GM13977 (cell line): ENCODE measurements at regions not wholly inside any gene's neighbourhood (a gene's known extent, or its start where the extent isn't known, plus 50 kb on each side); places are given as distances from the start of the nearest gene placed in this dataset.
"Not testable (repeated sequence)": the region's sequence is repeated elsewhere in the genome, so short reads cannot be mapped to it uniquely, and the experiment has no call there.

Experiments used
- DNase-seq: peaks from one replicate; pipeline ENCODE4 v3.0.0; 2012; ENCODE audit warnings: low spot score
- in situ Hi-C: fragments of 300-500 bp; cut with MboI; formaldehyde crosslinking; loops from one replicate; pipeline ENCODE4 v1.12.0; 2022; ENCODE audit warnings: low sequenced_read_pairs, low pct_unique_long_range_greater_than_20kb, mixed read lengths, inconsistent platforms; ENCODE audit not compliant: unreplicated experiment
- TF ChIP-seq, protein P1 (sequence below): IDR thresholded peaks from 2 replicates; pipeline ENCODE4 v1.5.1; 2012; ENCODE audit warnings: mild to moderate bottlenecking, control low read depth; ENCODE audit not compliant: insufficient read depth; ENCODE audit errors: extremely low read depth, missing control alignments

DNA sequence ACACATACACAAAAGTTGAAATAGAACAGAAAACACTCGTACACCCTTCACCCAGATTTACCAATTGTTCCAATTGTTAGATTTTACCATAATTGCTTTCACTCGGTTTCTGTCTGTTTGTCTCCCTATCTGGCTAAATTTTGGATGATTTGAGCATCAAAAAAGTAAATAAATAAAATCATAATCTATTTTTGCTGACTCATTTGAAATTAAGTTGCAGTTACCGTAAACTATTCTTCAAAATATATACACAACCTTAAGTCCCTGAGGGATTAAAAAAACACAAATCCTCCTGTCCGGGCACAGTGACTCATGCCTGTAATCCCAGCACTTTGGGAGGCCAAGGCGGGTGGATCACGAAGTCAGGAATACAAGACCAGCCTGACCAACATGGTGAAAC is 81.3 kb upstream of the SYT9 start:
- TF ChIP-seq, protein P1, sequence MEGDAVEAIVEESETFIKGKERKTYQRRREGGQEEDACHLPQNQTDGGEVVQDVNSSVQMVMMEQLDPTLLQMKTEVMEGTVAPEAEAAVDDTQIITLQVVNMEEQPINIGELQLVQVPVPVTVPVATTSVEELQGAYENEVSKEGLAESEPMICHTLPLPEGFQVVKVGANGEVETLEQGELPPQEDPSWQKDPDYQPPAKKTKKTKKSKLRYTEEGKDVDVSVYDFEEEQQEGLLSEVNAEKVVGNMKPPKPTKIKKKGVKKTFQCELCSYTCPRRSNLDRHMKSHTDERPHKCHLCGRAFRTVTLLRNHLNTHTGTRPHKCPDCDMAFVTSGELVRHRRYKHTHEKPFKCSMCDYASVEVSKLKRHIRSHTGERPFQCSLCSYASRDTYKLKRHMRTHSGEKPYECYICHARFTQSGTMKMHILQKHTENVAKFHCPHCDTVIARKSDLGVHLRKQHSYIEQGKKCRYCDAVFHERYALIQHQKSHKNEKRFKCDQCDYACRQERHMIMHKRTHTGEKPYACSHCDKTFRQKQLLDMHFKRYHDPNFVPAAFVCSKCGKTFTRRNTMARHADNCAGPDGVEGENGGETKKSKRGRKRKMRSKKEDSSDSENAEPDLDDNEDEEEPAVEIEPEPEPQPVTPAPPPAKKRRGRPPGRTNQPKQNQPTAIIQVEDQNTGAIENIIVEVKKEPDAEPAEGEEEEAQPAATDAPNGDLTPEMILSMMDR, result no peak
- DNase-seq, result no peak
- in situ Hi-C loops, result no loop called here

DNA sequence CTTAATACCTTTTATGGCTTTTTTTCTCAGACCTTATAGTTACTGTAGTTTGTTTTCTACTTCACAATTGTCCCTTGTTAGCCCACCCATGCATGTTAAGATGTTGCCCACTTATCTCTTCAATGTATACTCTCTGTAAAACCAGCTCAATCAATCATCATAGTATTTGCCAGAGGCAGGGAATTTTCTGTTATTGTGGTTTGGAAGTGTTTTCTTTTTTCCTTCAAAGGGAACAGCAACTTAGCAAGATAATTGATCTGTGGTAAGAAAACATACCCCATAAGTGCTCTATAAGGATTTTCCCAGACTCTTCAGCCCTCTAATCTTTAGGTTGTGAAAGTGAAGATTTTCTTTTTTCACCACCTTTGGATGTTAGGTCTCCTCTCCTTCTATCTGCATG is 76.7 kb upstream of the SYT9 start:
- in situ Hi-C loops, result no loop called here
- DNase-seq, result no peak
- TF ChIP-seq, protein P1, result no peak

DNA sequence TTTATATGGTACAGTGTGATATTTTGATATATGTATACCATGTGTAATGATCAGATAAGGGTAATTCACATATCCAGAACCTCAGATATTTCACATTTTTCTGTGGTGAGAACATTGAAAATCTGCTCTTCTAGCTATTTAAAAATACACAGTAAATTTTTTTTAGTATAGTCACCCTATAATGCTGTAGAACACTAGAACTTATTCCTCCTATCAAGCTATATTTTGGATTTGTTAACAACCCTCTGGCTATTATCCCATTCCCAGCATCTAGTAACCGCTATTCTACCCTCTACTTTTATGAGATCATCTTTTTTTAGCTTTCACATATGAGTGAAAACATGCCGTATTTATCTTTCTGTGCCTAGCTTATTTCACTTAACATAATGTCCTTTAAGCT is 65.5 kb upstream of the SYT9 start:
- DNase-seq, result no peak
- TF ChIP-seq, protein P1, result no peak
- in situ Hi-C loops, result no loop called here

DNA sequence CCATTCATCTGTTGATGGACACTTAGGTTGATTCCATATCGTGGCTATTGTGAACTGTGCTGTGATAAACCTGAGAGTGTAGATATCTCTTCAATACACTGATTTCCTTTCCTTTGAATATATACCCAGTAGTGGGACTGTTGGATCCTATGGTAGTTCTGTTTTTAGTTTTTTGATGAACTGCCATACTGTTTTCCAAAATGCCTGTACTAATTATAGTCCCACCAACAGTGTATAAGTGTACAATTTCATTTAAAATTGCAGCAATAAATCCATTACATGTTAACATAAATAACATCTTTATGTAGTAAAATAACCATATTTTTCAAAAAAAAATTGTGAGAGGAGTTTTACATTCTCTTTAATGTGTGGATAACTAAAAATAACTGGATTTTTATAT is 65.0 kb upstream of the SYT9 start:
- in situ Hi-C loops, result no loop called here
- no peak for DNase-seq
- TF ChIP-seq, protein P1, result no peak

DNA sequence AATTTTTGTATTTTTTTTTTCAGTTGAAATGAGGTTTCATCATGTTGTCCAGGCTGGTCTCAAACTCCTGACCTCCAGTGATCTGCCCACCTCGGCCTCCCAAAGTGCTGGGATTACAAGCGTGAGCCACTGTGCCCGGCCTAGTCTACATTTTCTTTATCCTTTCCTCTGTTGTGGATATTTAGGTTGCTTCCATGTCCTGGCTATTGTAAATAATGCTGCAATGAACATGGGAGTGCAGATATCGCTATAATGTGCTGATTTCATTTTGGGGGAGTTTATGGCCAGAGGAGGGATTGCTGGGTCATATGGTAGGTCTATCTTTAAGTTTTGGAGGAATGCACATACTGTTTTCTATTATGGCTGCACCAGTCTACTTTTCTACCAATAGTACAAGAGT is 58.9 kb upstream of the SYT9 start:
- DNase-seq, in situ Hi-C loops: not testable (repeated sequence)

DNA sequence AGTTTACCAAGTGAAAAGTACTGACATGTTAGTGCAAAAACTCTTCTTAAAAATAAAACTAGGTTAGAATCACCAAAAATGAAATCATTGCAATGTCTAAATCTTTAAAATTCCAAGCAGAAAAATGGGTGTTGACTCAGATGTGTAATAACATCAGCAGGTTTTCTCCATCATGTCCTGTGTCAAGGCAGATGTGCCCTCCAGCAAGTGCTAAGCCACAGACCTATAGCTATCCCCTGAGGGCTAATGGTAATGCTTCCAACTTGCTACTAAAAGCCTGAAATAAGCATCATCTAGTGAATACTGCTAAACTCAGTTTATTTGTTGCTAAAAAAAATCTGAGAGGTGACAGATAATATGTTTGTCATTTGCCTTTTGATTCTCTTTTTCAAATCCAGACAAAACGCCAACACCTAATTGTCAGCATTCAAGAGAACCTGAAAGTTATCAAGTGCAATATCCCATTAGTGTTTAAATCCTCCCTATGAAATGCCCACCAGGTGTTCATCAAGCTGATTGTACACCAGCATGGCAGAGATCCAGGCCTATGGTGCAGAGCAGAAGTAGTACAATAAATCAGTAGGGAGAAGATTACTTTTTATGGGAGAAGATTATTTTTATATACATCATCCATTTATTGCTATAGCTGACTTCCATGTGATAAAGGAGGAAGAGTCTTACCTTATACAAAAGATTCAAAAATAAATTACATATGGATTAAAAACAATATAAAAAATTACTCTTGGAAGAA is 55.1 kb upstream of the SYT9 start:
- TF ChIP-seq, protein P1, result no peak
- in situ Hi-C loops, result no loop called here
- DNase-seq, result no peak

DNA sequence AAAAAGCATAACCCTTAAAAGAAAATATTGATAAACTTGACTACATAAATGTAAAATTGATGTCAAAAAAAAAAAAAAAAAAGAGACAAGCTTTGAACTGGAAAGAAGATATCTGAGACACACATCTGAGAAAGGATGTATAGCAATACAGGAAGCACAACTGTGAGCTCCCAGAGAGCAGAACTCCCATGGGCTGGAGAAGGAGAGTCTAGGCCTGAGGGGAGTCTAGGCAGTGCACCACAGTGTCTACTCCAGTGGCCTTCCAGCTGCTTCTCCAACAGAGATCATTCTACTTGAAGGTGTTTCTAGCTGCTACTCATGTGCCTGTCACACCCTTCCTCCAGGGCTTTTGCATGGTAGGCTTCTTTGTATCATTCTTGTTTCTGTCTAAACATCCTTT is 54.2 kb upstream of the SYT9 start:
- in situ Hi-C loops, result no loop called here

More for the DNA sequence above, 54.2 kb upstream of the SYT9 start:
- TF ChIP-seq, protein P1, result no peak
- DNase-seq, result no peak
